IMR-90 (cell line): ENCODE measurements at regions not wholly inside any gene's neighbourhood (a gene's known extent, or its start where the extent isn't known, plus 50 kb on each side); places are given as distances from the start of the nearest gene placed in this dataset.

ENCODE experiments used
- ATAC-seq: fragments of 200-7000 bp; cut with Tn5 transposase; 2 replicates; pipeline ENCODE4 v1.9.1; 2020; ENCODE audit warnings: low read depth, mild to moderate bottlenecking, moderate library complexity
- BruUV-seq: library from RNA; stranded (reverse); fragments of 400-500 nt; replicated peaks from 2 replicates; lab custom pipeline; 2021; lab: Mats Ljungman, UMichigan
- CTCF ChIA-PET: fragments of 300-600 bp; formaldehyde crosslinking; extraction: SDS; loops from one replicate; lab custom pipeline; 2021; ENCODE audit warnings: antibody characterized with exemption; lab: Yijun Ruan, JAX
- POLR2A ChIA-PET: fragments of 300-600 bp; sonication (Branson Sonifier 250); formaldehyde crosslinking; loops from one replicate; lab custom pipeline; 2022; ENCODE audit warnings: antibody characterized with exemption; ENCODE audit not compliant: unreplicated experiment; lab: Charles Lee
- DNase-seq: peaks from one replicate; pipeline ENCODE4 v3.0.0; 2013
- H2AFZ ChIP-seq: replicated peaks from 2 replicates; pipeline ENCODE3; 2013; ENCODE audit warnings: low read length, mild to moderate bottlenecking; ENCODE audit not compliant: poor library complexity
- H2AK5ac ChIP-seq: 2 replicates; pipeline ENCODE4 v1.6.1; 2013; ENCODE audit warnings: low read depth, low read length, inconsistent platforms
- H2AK9ac ChIP-seq: replicated peaks from 2 replicates; pipeline ENCODE3; 2013; ENCODE audit warnings: mild to moderate bottlenecking, low read depth, low read length, moderate library complexity; ENCODE audit not compliant: poor library complexity
- H2BK120ac ChIP-seq: 2 replicates; pipeline ENCODE4 v1.6.1; 2013; ENCODE audit warnings: low read depth, low read length, inconsistent platforms
- H2BK15ac ChIP-seq: 3 replicates; pipeline ENCODE4 v1.6.1; 2013; ENCODE audit warnings: low read depth, low read length, inconsistent platforms
- H2BK20ac ChIP-seq: 2 replicates; pipeline ENCODE4 v1.6.1; 2013; ENCODE audit warnings: low read depth, mild to moderate bottlenecking, inconsistent platforms, low read length, moderate library complexity
- H2BK5ac ChIP-seq: 2 replicates; pipeline ENCODE4 v1.6.1; 2013; ENCODE audit warnings: mild to moderate bottlenecking, low read depth, low read length, inconsistent platforms; ENCODE audit not compliant: poor library complexity, severe bottlenecking
- H3K14ac ChIP-seq: replicated peaks from 2 replicates; pipeline ENCODE4 v1.6.1; 2013; ENCODE audit warnings: low read depth, low read length, inconsistent platforms
- H3K18ac ChIP-seq: 2 replicates; pipeline ENCODE4 v1.6.1; 2013; ENCODE audit warnings: low read depth, low read length, control low read depth
- H3K23ac ChIP-seq: 2 replicates; pipeline ENCODE4 v1.6.1; 2013; ENCODE audit warnings: low read depth, low read length, inconsistent platforms
- H3K27ac ChIP-seq: 2 replicates; pipeline ENCODE4 v1.5.1; 2013; ENCODE audit warnings: mild to moderate bottlenecking, control low read depth, low read length; ENCODE audit not compliant: insufficient read depth
- H3K27me3 ChIP-seq: 2 replicates; pipeline ENCODE4 v1.6.1; 2013; ENCODE audit warnings: low read length; ENCODE audit not compliant: control insufficient read depth, insufficient read depth
- H3K36me3 ChIP-seq: 2 replicates; pipeline ENCODE4 v1.6.1; 2013; ENCODE audit warnings: low read length, mixed read lengths; ENCODE audit not compliant: control insufficient read depth, insufficient read depth
- H3K4ac ChIP-seq: 2 replicates; pipeline ENCODE4 v1.6.1; 2013; ENCODE audit warnings: low read depth, low read length, inconsistent platforms
- H3K4me1 ChIP-seq: 2 replicates; pipeline ENCODE4 v1.6.1; 2013; ENCODE audit warnings: low read length, mixed read lengths; ENCODE audit not compliant: control insufficient read depth, insufficient read depth
- H3K4me2 ChIP-seq: 2 replicates; pipeline ENCODE4 v1.6.1; 2013; ENCODE audit warnings: low read depth, mild to moderate bottlenecking, control low read depth, low read length, moderate library complexity
- H3K4me3 ChIP-seq: 2 replicates; pipeline ENCODE4 v1.5.1; 2013; ENCODE audit warnings: low read depth, mild to moderate bottlenecking, control low read depth, low read length, moderate library complexity; ENCODE audit not compliant: insufficient read depth
- H3K56ac ChIP-seq: 2 replicates; pipeline ENCODE4 v1.6.1; 2013; ENCODE audit warnings: low read length, inconsistent platforms; ENCODE audit not compliant: insufficient read depth; ENCODE audit errors: extremely low read depth
- H3K79me1 ChIP-seq, 2 experiments: 2 replicates each; pipeline ENCODE4 v1.6.1; 2013; ENCODE audit warnings: low read length in 2 of 2, inconsistent platforms in 1 of 2, low read depth in 1 of 2
- H3K9ac ChIP-seq: 2 replicates; pipeline ENCODE4 v1.6.1; 2013; ENCODE audit warnings: low read depth, low read length, control low read depth
- H3K9me1 ChIP-seq: 2 replicates; pipeline ENCODE4 v1.6.1; 2013; ENCODE audit warnings: low read length, inconsistent platforms; ENCODE audit not compliant: insufficient read depth
- H3K9me3 ChIP-seq: 2 replicates; pipeline ENCODE4 v1.6.1; 2013; ENCODE audit warnings: low read length; ENCODE audit not compliant: control insufficient read depth, insufficient read depth
- H4K20me1 ChIP-seq: 2 replicates; pipeline ENCODE4 v1.6.1; 2013; ENCODE audit warnings: low read length, inconsistent platforms; ENCODE audit not compliant: insufficient read depth
- H4K5ac ChIP-seq: 2 replicates; pipeline ENCODE4 v1.6.1; 2013; ENCODE audit warnings: mild to moderate bottlenecking, low read depth, low read length, control low read depth
- H4K8ac ChIP-seq, 2 experiments: 2 replicates each; pipeline ENCODE4 v1.6.1; 2013; ENCODE audit warnings: low read depth in 2 of 2, low read length in 2 of 2, control low read depth in 1 of 2, inconsistent platforms in 1 of 2
- H4K91ac ChIP-seq: 2 replicates; pipeline ENCODE4 v1.6.1; 2013; ENCODE audit warnings: low read depth, low read length, inconsistent platforms; ENCODE audit not compliant: insufficient read depth
- CEBPB ChIP-seq: IDR thresholded peaks from 2 replicates; pipeline ENCODE4 v1.6.1; 2012; ENCODE audit warnings: low read depth, low read length, improper control_type of control experiment
- CHD1 ChIP-seq: IDR thresholded peaks from 2 replicates; pipeline ENCODE4 v1.6.1; 2012; ENCODE audit warnings: low read depth, low read length, improper control_type of control experiment
- CTCF ChIP-seq: conservative IDR thresholded peaks from 2 replicates; pipeline ENCODE4 v1.5.1; 2012; ENCODE audit warnings: mild to moderate bottlenecking, low read depth, low read length, improper control_type of control experiment
- ELK1 ChIP-seq: fragments of 150-350 bp; IDR thresholded peaks from 2 replicates; pipeline ENCODE4 v1.6.1; 2016; ENCODE audit warnings: low read depth, mild to moderate bottlenecking, low read length, moderate library complexity, borderline replicate concordance
- FOS ChIP-seq: fragments of 150-350 bp; IDR thresholded peaks from 2 replicates; pipeline ENCODE4 v1.6.1; 2016; ENCODE audit warnings: low read depth, low read length
- MAFK ChIP-seq: IDR thresholded peaks from 2 replicates; pipeline ENCODE4 v1.6.1; 2012; ENCODE audit warnings: low read depth, low read length, improper control_type of control experiment
- MAZ ChIP-seq: IDR thresholded peaks from 2 replicates; pipeline ENCODE4 v1.6.1; 2012; ENCODE audit warnings: low read depth, mild to moderate bottlenecking, low read length, improper control_type of control experiment, moderate library complexity, borderline replicate concordance
- MXI1 ChIP-seq: IDR thresholded peaks from 2 replicates; pipeline ENCODE4 v1.6.1; 2012; ENCODE audit warnings: low read depth, mild to moderate bottlenecking, low read length, moderate library complexity, borderline replicate concordance
- NFE2L2 ChIP-seq: fragments of 150-350 bp; IDR thresholded peaks from 2 replicates; pipeline ENCODE4 v1.6.1; 2016; ENCODE audit warnings: low read depth, mild to moderate bottlenecking, low read length
- RAD21 ChIP-seq: IDR thresholded peaks from 2 replicates; pipeline ENCODE4 v1.6.1; 2012; ENCODE audit warnings: low read length, improper control_type of control experiment
- RCOR1 ChIP-seq: IDR thresholded peaks from 2 replicates; pipeline ENCODE4 v1.6.1; 2012; ENCODE audit warnings: mild to moderate bottlenecking, low read length, improper control_type of control experiment; ENCODE audit not compliant: insufficient replicate concordance
- RFX5 ChIP-seq: IDR thresholded peaks from 2 replicates; pipeline ENCODE4 v1.8.0; 2012; ENCODE audit warnings: low read depth, mild to moderate bottlenecking, low read length, moderate library complexity
- SMC3 ChIP-seq: fragments of 150-350 bp; IDR thresholded peaks from 2 replicates; pipeline ENCODE4 v1.6.1; 2016; ENCODE audit warnings: low read depth, mild to moderate bottlenecking, antibody characterized with exemption, low read length, moderate library complexity
- USF2 ChIP-seq: fragments of 150-350 bp; IDR thresholded peaks from 2 replicates; pipeline ENCODE4 v1.6.1; 2017; ENCODE audit warnings: mild to moderate bottlenecking, antibody characterized with exemption, low read length, low read depth
- WGBS, 2 experiments: methylation state at CpG; one replicate each; pipeline versions ENCODE4 v1.1.5 to v1.1.7; 2013; ENCODE audit warnings: missing lambda C conversion rate in 2 of 2; ENCODE audit not compliant: insufficient read length in 1 of 2; ENCODE audit errors: extremely low coverage in 2 of 2; 5-methylcytosine and 5-hydroxymethylcytosine counted together
- dilution Hi-C: fragments of 300-500 bp; cut with HindIII; formaldehyde crosslinking; loops from one replicate; pipeline ENCODE4 v1.14.3; 2018; ENCODE audit warnings: low sequenced_read_pairs; ENCODE audit not compliant: unreplicated experiment
- in situ Hi-C: fragments of 300-500 bp; cut with MboI; formaldehyde crosslinking; loops from 3 replicates; pipeline ENCODE4 v1.14.3; 2019; ENCODE audit warnings: low sequenced_read_pairs, inconsistent platforms, mixed read lengths
- intact Hi-C: fragments of 100-400 bp; cut with micrococcal nuclease; formaldehyde crosslinking; loops from 2 replicates; pipeline ENCODE4 v1.10.0; 2022

- Histone ChIP-seq H2BK120ac (no peak overlapping the region), H4K8ac (no peak overlapping the region), H3K4me1 (no peaks in the 10 kb centered on the region), H3K23ac (no peak overlapping the region), H3K4me3 (no peak overlapping the region), H2BK20ac (no peak overlapping the region), H3K27me3 (peaks cover 31% of the 10 kb centered on the region), H3K4me2 (no peak overlapping the region), H3K36me3 (no peaks in the 10 kb centered on the region), H3K9ac (no peak overlapping the region), H3K27ac (no peak overlapping the region), H3K79me1 (no peaks in the 10 kb centered on the region), H2BK15ac (no peak overlapping the region), H2BK5ac (no peak overlapping the region), H3K9me3 (no peaks in the 10 kb centered on the region), H3K18ac (no peak overlapping the region), H3K4ac (no peak overlapping the region), H3K56ac (0 out of 2 replicates have a peak overlapping the region, but pooled peaks have one; percentile 35), H3K9me1 (no peaks in the 10 kb centered on the region), H4K91ac (no peak overlapping the region), H4K5ac (no peak overlapping the region), H3K14ac (no peak overlapping the region), H2AFZ (peak overlapping the region; percentile 76), H2AK5ac (no peak overlapping the region), H2AK9ac (peak overlapping the region; percentile 84), H4K20me1 (0 out of 2 replicates have a peak, but pooled peaks cover 3% of the 10 kb centered on the region)
- POLR2A ChIA-PET: interaction anchor here (0.6 kb wide), 1 partner anchor 455 kb away, joined by 19 read pairs; no protein-coding TSS in a partner anchor
- ATAC-seq: peak; percentile 97
- no TSS peak for BruUV-seq
- DNase-seq: peak; percentile 71
- in situ Hi-C loops: no loop called here
- CTCF ChIA-PET: interaction anchor here (0.6 to 2.7 kb wide), 18 partner anchors 9 to 451 kb away, joined by 3 to 14 read pairs (median 3); partner anchors contain the start of genes CDC45 and SLC25A1
- dilution Hi-C loops: no loop called here
- no CpG with 5 or more reads among the region's 13 CpGs for WGBS, 2 experiments
- intact Hi-C loops: loop anchor here (1.0 to 5.0 kb wide), 5 partner anchors 134 to 486 kb away; partner anchors contain the start of genes CDC45, ESS2 and UFD1
- TF ChIP-seq RAD21: peak; percentile 98
- peak; percentile 91 for TF ChIP-seq SMC3
- no peak for TF ChIP-seq ELK1
- TF ChIP-seq CHD1: no peak
- peak; percentile 96 for TF ChIP-seq CTCF
- no peak for TF ChIP-seq RFX5
- no peak for TF ChIP-seq USF2
- no peak for TF ChIP-seq MXI1
- no peak for TF ChIP-seq MAFK
- TF ChIP-seq FOS: no peak
- TF ChIP-seq NFE2L2: no peak
- peak; percentile 72; the same call in 1 of the 2 replicates for TF ChIP-seq MAZ
- TF ChIP-seq CEBPB: 0 out of 2 replicates have a peak, but pooled peaks have one; percentile 24
- no peak for TF ChIP-seq RCOR1
Observed at GRCh38 chr22:19629720-19630419, 84.4 kb upstream of the SEPTIN5 start.
